Mucosa of descending colon (tissue), 3 donors: ENCODE measurements at regions not wholly inside any gene's neighbourhood (a gene's known extent, or its start where the extent isn't known, plus 50 kb on each side); places are given as distances from the start of the nearest gene placed in this dataset.
"Not testable (repeated sequence)": the region's sequence is repeated elsewhere in the genome, so short reads cannot be mapped to it uniquely, and the experiment has no call there.

Source experiments
- ATAC-seq: fragments of 200-7000 bp; cut with Tn5 transposase; one replicate; pipeline ENCODE4 v1.9.1; 2020; ENCODE audit warnings: mild to moderate bottlenecking, moderate library complexity
- DNase-seq, 3 donors: peaks; one replicate each; pipeline ENCODE4 v3.0.0-alpha.2; 2020
- H3K36me3 ChIP-seq: fragments of 200-600 bp; one replicate; pipeline ENCODE4 v1.8.0; 2021; ENCODE audit warnings: low read depth, mild to moderate bottlenecking
- H3K4me1 ChIP-seq: fragments of 200-600 bp; one replicate; pipeline ENCODE4 v1.8.0; 2021; ENCODE audit warnings: low read depth, mild to moderate bottlenecking
- H3K4me3 ChIP-seq: fragments of 200-600 bp; one replicate; pipeline ENCODE4 v1.8.0; 2021; ENCODE audit warnings: mild to moderate bottlenecking
- H3K9me3 ChIP-seq: fragments of 200-600 bp; one replicate; pipeline ENCODE4 v1.8.0; 2021; ENCODE audit warnings: mild to moderate bottlenecking
- intact Hi-C, 2 donors: fragments of 100-400 bp; cut with DNase I in 1 of 2; cut with micrococcal nuclease in 1 of 2; formaldehyde crosslinking; loops; one replicate each; pipeline versions ENCODE4 v1.11.0 to v1.11.1; 2022; cut with DNase I, micrococcal nuclease
- TF ChIP-seq, protein P1 (sequence below): fragments of 200-600 bp; IDR thresholded peaks from one replicate; pipeline ENCODE4 v1.8.0; 2022; ENCODE audit warnings: antibody characterized with exemption, mild to moderate bottlenecking
- donor health status: DM: no; HTN: no; CAD: no; lungs with moderate emphysema.
- donor health status: DM: no; HTN: no; CAD: no.
- donor health status: DM: no; HTN: yes; CAD: no.

DNA sequence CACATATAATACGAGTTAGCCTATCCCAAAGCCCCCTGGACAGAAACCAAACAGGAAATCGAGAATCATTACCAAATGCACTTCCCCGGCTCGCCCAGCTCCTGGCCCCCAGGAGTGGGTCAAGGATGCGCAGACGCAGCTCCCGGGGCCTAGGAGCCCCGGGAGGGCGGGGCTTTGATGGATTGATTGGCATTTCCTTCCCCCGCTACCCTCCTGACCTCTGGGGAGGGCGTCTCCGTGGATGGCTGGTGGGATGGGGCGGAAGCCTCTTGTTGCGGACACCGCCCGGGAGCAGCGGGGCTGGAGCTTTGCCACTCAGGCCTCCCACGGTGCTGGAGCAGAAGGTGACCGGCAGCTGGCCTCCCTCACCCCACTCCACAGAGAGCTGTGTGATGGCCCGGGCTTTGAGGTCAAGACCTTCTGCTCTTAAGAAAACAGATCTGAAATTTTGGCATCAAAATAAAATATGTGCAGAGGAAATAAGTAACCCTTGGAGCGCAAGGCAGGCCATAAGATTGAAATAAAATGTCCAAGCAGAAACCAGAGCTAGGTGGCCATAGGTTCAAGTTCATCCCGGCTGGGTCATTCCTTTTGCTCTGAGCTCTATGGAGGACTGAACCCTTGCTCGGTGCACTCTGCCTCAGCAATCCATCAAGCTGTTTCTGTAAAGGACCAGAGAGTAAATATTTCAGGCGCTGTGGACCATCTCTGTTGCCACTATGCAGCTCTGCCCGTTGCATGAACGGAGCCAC, 262.3 kb downstream of the SOX9 start:
- intact Hi-C loops, result no loop called here
- Histone ChIP-seq H3K4me1 (no peaks in the 10 kb centered on the region), H3K36me3 (no peaks in the 10 kb centered on the region), H3K9me3 (no peaks in the 10 kb centered on the region), H3K4me3 (no peak overlapping the region)
- no peak for ATAC-seq
- TF ChIP-seq, protein P1, sequence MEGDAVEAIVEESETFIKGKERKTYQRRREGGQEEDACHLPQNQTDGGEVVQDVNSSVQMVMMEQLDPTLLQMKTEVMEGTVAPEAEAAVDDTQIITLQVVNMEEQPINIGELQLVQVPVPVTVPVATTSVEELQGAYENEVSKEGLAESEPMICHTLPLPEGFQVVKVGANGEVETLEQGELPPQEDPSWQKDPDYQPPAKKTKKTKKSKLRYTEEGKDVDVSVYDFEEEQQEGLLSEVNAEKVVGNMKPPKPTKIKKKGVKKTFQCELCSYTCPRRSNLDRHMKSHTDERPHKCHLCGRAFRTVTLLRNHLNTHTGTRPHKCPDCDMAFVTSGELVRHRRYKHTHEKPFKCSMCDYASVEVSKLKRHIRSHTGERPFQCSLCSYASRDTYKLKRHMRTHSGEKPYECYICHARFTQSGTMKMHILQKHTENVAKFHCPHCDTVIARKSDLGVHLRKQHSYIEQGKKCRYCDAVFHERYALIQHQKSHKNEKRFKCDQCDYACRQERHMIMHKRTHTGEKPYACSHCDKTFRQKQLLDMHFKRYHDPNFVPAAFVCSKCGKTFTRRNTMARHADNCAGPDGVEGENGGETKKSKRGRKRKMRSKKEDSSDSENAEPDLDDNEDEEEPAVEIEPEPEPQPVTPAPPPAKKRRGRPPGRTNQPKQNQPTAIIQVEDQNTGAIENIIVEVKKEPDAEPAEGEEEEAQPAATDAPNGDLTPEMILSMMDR, result no peak
- DNase-seq, result peak in 1 of 3 donors; percentile 61

DNA sequence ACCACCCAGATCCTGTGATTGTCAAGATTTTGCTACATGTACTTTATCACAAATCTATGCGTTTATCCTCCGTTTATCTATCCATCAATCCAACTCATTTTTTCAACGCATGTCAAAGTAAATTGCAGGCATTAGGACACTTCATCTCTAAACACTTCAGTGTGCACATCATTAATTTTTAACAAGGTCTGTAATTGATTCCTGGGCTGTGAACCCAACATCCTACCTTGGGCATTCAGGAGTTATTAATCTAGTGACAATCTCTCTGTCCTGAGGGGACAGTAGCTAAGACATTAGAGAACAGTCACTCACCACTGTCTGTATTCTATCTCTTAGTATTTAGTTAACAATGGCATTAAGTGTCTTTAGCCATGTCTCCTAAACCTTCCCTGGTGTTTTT, 264.7 kb downstream of the SOX9 start:
- Histone ChIP-seq H3K4me3 (no peak overlapping the region), H3K36me3 (no peaks in the 10 kb centered on the region), H3K9me3 (no peaks in the 10 kb centered on the region), H3K4me1 (no peaks in the 10 kb centered on the region)
- ATAC-seq (no peak), DNase-seq (no peak)
- TF ChIP-seq, protein P1, result no peak
- intact Hi-C loops, result no loop called here

DNA sequence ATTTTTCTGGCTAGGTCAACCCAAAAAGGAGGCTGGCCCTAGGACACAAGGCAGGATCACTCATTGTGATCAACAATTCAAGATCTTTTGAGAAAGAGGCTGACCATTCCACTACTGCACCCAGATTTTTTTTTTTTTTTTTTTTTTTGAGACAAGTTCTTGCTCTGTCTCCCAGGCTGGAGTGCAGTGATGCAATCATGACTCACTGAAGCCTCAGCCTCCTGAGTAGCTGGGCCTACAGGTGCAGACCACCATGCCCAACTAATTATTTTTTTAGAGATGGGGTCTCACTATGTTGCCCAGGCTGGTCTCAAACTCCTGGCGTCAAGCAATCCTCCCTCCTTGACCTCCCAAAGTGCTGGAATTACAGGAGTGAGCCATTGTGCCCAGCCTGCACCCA, 265.4 kb downstream of the SOX9 start:
- DNase-seq, ATAC-seq, H3K4me1 ChIP-seq, H3K9me3 ChIP-seq, H3K4me3 ChIP-seq, H3K36me3 ChIP-seq, intact Hi-C loops: not testable (repeated sequence)

DNA sequence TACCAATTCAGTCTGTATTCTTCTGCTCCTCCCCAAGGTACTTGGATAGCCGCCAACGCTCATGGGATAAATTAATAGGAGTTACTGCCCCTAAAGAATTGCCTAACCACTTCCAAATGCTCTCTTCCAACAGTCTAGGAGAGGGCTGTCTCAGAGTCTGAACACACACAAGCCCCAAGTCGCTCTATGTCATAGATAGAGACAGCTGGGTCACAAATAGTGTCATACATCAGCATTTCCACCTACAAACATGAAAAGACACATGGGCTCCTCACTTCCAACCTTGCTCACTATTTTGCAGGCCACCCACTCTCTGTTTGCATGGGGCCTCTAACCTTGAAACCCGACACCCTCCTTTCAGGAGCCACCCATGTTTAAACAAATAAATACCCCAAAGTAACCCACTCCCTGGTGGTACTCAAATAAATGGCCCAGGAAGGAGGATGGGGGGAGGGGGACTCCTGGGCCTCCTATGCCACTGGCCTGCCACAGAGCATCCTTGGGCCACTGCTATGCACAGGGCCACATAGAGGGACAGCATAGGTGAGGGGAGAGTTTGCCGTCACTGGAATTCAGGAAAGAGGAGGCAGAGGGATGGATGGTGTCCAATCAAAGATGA, 265.9 kb downstream of the SOX9 start:
- TF ChIP-seq, protein P1, result no peak
- Histone ChIP-seq H3K36me3 (no peaks in the 10 kb centered on the region), H3K4me3 (no peak overlapping the region), H3K9me3 (no peaks in the 10 kb centered on the region), H3K4me1 (no peaks in the 10 kb centered on the region)
- ATAC-seq, result no peak
- intact Hi-C loops, result no loop called here
- no peak for DNase-seq

DNA sequence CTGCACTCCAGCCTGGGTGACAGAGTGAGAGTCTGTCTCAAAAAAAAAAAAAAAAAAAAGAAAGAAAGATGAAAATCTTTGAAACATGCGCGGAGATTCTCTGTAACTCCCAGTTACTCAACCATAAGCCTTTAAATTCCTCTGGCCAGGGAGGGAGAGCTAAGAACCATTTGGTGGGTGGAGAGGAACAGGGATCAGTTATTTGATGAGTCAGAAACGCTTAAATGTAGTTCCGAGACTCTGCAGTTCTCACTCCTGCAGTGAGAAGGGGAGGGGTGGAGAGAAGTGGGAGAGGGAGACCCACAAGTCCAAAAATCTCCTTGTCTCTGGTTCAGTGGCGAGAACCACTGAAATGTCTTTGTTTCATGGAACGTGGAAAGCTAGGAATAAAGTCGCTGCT, 266.7 kb downstream of the SOX9 start:
- ATAC-seq, result peak; percentile 38
- TF ChIP-seq, protein P1, result no peak
- no peak for DNase-seq
- H3K4me3 ChIP-seq, result no peak overlapping the region
- no peaks in the 10 kb centered on the region for H3K9me3 ChIP-seq
- no peaks in the 10 kb centered on the region for H3K4me1 ChIP-seq
- intact Hi-C loops, result no loop called here
- no peaks in the 10 kb centered on the region for H3K36me3 ChIP-seq

DNA sequence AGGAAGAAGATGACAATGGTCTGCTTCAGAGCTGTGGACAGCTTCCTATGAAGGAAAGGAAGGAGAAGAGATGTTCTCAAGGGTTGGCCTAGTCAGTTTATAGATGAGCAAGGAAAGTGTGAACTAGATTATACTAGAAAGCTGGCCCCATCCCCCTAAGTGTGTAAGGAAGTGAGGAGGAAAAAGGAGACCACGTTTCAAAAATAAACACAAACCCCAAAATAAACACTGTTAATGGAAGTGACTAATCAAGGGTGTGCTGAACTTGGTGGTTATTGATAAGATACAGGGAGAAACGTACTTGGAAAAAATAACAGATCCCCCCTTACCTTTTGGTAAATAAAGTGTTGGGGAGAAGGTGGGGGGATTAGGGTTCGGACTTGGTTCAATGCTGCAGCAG, 267.1 kb downstream of the SOX9 start:
- TF ChIP-seq, protein P1, result no peak
- intact Hi-C loops, result no loop called here

More for the DNA sequence above, 267.1 kb downstream of the SOX9 start:
- Histone ChIP-seq H3K4me3 (no peak overlapping the region), H3K9me3 (no peaks in the 10 kb centered on the region), H3K4me1 (no peaks in the 10 kb centered on the region), H3K36me3 (no peaks in the 10 kb centered on the region)
- no peak for ATAC-seq
- DNase-seq, result no peak
